ENCODE measurements at regions not wholly inside any gene's neighbourhood (a gene's known extent, or its start where the extent isn't known, plus 50 kb on each side); places are given as distances from the start of the nearest gene placed in this dataset.
"Not testable (repeated sequence)": the region's sequence is repeated elsewhere in the genome, so short reads cannot be mapped to it uniquely, and the experiment has no call there.

DNA sequence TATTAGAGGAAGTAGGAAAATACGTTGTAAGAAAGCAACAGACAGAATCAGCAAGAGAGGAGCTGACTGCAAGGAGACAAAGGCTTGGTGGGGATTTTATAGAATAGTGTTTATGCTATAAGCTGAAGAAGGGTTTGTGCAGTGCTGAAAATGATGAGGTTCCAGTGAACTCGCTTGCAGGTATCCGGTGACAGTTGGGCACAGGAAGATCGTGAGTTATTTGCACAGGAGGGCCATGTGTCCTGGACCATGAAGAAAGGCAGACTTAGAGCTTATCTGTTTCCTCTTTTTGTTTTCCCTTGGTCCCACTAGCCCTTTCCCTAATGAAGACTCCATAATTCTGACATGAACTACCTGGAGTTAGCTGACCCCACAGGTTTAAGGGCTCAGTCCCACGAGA, 61.4 kb downstream of the NXNL2 start:
- TF ChIP-seq, protein P1, sequence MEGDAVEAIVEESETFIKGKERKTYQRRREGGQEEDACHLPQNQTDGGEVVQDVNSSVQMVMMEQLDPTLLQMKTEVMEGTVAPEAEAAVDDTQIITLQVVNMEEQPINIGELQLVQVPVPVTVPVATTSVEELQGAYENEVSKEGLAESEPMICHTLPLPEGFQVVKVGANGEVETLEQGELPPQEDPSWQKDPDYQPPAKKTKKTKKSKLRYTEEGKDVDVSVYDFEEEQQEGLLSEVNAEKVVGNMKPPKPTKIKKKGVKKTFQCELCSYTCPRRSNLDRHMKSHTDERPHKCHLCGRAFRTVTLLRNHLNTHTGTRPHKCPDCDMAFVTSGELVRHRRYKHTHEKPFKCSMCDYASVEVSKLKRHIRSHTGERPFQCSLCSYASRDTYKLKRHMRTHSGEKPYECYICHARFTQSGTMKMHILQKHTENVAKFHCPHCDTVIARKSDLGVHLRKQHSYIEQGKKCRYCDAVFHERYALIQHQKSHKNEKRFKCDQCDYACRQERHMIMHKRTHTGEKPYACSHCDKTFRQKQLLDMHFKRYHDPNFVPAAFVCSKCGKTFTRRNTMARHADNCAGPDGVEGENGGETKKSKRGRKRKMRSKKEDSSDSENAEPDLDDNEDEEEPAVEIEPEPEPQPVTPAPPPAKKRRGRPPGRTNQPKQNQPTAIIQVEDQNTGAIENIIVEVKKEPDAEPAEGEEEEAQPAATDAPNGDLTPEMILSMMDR (IDR thresholded peaks at IDR 0.05; ENCODE audit: borderline replicate concordance, insufficient read depth, low read depth, low read length) = no peak
- H3K4me3 ChIP-seq (ENCODE audit: low read depth, low read length) = no peak overlapping the region

DNA sequence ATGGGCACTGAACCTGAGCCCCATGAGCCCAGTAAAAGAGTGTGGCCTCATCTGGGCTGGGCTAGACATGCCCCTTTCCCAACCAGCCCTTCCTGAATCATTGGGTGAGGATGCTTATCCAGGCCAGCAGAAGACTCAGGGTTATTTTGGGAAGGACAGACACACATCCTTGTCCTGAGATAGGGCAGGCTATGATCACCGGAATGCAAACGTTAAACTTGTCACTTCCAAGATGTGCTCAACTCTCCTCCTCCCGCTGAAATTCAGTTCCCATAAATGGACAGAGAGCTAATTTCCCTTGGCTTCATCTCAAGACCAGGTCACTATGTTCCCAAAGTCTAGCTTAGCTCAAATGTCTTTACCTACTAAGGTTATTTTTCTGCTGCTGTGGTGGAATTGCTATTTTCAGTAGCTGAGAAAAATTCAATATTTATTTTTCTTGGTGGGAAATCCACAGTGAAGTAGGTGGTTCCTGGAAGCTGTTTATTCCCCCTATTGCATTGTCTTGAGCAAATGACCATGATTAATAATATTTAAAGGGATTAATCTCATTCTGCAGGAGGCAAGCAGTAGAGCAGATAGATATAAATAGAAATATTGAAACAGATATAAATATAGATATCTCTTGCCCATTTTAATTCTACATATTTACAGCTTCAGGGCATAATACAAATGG, 70.0 kb downstream of the NXNL2 start:
- TF ChIP-seq, protein P1 (IDR thresholded peaks at IDR 0.05; ENCODE audit: borderline replicate concordance, insufficient read depth, low read depth, low read length) = no peak
- no peak overlapping the region for H3K4me3 ChIP-seq (ENCODE audit: low read depth, low read length)

- no peak overlapping the region for H3K4me3 ChIP-seq (ENCODE audit: low read depth, low read length)
- TF ChIP-seq, protein P1 (IDR thresholded peaks at IDR 0.05; ENCODE audit: borderline replicate concordance, insufficient read depth, low read depth, low read length) = no peak
These were observed 70.8 kb downstream of the NXNL2 start for GRCh38 chr9:88605512-88606362.

DNA sequence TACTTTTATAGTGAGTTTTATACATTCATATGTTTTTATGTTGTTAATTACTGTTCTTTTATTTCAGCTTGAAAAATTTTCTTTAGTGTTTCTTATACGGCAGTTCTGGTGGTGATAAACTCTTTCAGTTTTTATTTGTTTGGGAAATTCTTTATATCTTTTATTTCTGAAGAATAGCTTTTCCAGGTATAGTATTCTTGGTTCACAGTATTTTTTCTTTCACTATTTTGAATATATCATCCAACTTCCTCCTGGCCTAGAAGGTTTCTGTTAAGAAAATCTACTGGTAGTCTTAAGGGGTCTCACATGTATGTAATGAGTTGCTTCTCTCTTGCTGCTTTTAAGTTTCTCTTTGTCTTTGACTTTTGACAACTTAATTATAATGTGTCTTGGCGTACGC, 79.4 kb downstream of the NXNL2 start:
- TF ChIP-seq, protein P1 (IDR thresholded peaks at IDR 0.05; ENCODE audit: borderline replicate concordance, insufficient read depth, low read depth, low read length) = no peak
- no peak overlapping the region for H3K4me3 ChIP-seq (ENCODE audit: low read depth, low read length)

DNA sequence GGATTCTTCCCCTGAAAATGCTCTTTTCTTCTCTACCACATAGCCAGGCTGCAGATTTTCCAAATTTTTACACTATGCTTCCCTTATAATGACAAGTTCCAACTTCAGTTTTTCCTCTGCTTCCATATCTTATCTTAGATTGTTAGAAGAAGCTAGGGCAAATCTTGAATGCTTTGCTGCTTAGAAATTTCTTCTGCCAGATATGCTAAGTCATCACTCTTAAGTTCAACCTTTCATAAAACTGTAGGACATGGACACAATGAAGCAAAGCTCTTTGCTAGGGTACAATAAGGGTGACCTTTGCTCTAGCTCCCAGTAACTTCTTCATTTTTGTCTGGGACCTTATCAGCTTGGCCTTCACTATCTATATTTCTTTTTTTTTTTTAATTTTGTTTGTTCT, 88.7 kb downstream of the NXNL2 start:
- H3K4me3 ChIP-seq (ENCODE audit: low read depth, low read length) = no peak overlapping the region
- TF ChIP-seq, protein P1 (IDR thresholded peaks at IDR 0.05; ENCODE audit: borderline replicate concordance, insufficient read depth, low read depth, low read length) = no peak

- H3K4me3 ChIP-seq (ENCODE audit: low read depth, low read length) = no peak overlapping the region
- TF ChIP-seq, protein P1 (IDR thresholded peaks at IDR 0.05; ENCODE audit: borderline replicate concordance, insufficient read depth, low read depth, low read length) = no peak
These were observed 93.1 kb downstream of the NXNL2 start for GRCh38 chr9:88628114-88628513.

DNA sequence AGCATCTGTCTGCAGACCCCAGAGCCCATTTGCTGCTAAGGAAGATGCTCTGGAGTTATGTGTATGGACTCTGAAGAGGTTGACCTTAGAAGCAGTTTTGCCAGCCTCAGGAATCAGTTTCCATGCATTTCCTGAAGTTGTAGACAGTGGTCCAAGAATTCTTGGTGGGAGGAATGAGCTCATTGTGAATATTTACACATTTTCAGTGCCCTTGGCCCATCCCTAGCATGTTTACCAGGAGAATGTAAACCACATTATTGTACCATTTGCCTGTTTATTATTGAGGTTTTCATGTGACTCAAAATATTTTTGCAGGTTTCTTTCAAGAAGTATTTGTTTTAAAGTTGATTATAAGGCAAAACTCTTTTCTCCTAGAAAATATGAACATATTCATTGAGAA, 93.8 kb downstream of the NXNL2 start:
- TF ChIP-seq, protein P1 (IDR thresholded peaks at IDR 0.05; ENCODE audit: borderline replicate concordance, insufficient read depth, low read depth, low read length) = no peak

DNA sequence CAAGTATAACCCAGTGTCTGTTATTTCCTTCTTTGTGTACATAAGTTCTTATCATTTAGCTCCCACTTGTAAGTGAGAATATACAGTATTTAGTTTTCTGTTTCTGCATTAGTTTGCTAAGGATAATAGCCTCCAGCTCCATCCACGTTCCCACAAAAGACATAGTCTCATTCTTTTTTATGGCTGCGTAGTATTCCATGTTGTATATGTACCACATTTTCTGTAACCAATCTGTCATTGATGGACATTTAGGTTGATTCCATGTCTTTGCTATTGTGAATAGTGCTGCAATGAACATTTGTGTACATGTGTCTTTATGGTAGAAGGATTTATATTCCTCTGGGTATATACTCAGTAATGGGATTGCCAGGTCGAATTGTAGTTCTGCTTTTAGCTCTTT, 95.6 kb downstream of the NXNL2 start:
- not testable (repeated sequence) for H3K4me3 ChIP-seq (ENCODE audit: low read depth, low read length)

More for the DNA sequence above, 93.8 kb downstream of the NXNL2 start:
- H3K4me3 ChIP-seq (ENCODE audit: low read depth, low read length) = no peak overlapping the region
